Trophoblast cell (in vitro differentiated cells and primary cell): ENCODE measurements at regions not wholly inside any gene's neighbourhood (a gene's known extent, or its start where the extent isn't known, plus 50 kb on each side); places are given as distances from the start of the nearest gene placed in this dataset.

Experiments
- DNase-seq, 2 donors: peaks; one replicate each; pipeline ENCODE4 v3.0.0-alpha.2; 2016
- H2AFZ ChIP-seq: 2 replicates; pipeline ENCODE4 v1.6.1; 2013; ENCODE audit warnings: low read length, moderate library complexity, mild to moderate bottlenecking; ENCODE audit not compliant: insufficient read depth, poor library complexity
- H2AK5ac ChIP-seq: 2 replicates; pipeline ENCODE4 v1.6.1; 2013; ENCODE audit warnings: mild to moderate bottlenecking, low read length
- H2BK120ac ChIP-seq: 2 replicates; pipeline ENCODE4 v1.6.1; 2013; ENCODE audit warnings: low read length, mild to moderate bottlenecking, moderate library complexity; ENCODE audit not compliant: insufficient read depth, poor library complexity
- H2BK12ac ChIP-seq: 2 replicates; pipeline ENCODE4 v1.6.1; 2013; ENCODE audit warnings: mild to moderate bottlenecking, low read length, moderate library complexity
- H2BK5ac ChIP-seq: 2 replicates; pipeline ENCODE4 v1.6.1; 2013; ENCODE audit warnings: low read length, low read depth, moderate library complexity, mild to moderate bottlenecking; ENCODE audit not compliant: poor library complexity
- H3K14ac ChIP-seq: 2 replicates; pipeline ENCODE4 v1.6.1; 2013; ENCODE audit warnings: mild to moderate bottlenecking, low read length
- H3K18ac ChIP-seq: 2 replicates; pipeline ENCODE4 v1.6.1; 2013; ENCODE audit warnings: mild to moderate bottlenecking, low read length
- H3K23ac ChIP-seq: 2 replicates; pipeline ENCODE4 v1.6.1; 2013; ENCODE audit warnings: low read length
- H3K27ac ChIP-seq: 2 replicates; pipeline ENCODE4 v1.5.1; 2013; ENCODE audit warnings: low read depth, mild to moderate bottlenecking, inconsistent platforms, low read length, moderate library complexity
- H3K27me3 ChIP-seq: 2 replicates; pipeline ENCODE4 v1.6.1; 2013; ENCODE audit warnings: inconsistent platforms, mild to moderate bottlenecking, low read length, moderate library complexity; ENCODE audit not compliant: insufficient read depth
- H3K36me3 ChIP-seq, 2 experiments: 1 replicate in 1 of 2; 2 replicates in 1 of 2; pipeline ENCODE4 v1.6.1; 2013; ENCODE audit warnings: low read length in 2 of 2, mild to moderate bottlenecking in 2 of 2, moderate library complexity in 1 of 2; ENCODE audit not compliant: insufficient read depth in 2 of 2, control insufficient read depth in 1 of 2
- H3K4ac ChIP-seq: 2 replicates; pipeline ENCODE4 v1.6.1; 2013; ENCODE audit warnings: low read depth, mild to moderate bottlenecking, low read length, moderate library complexity
- H3K4me1 ChIP-seq, 2 experiments: 1 replicate in 1 of 2; 2 replicates in 1 of 2; pipeline ENCODE4 v1.6.1; 2013; ENCODE audit warnings: low read length in 2 of 2, mild to moderate bottlenecking in 2 of 2, moderate library complexity in 1 of 2; ENCODE audit not compliant: insufficient read depth in 2 of 2, control insufficient read depth in 1 of 2
- H3K4me2 ChIP-seq: 2 replicates; pipeline ENCODE4 v1.6.1; 2013; ENCODE audit warnings: inconsistent platforms, mild to moderate bottlenecking, low read length, moderate library complexity
- H3K4me3 ChIP-seq: 2 replicates; pipeline ENCODE4 v1.5.1; 2013; ENCODE audit warnings: mild to moderate bottlenecking, low read depth, low read length, inconsistent platforms
- H3K79me1 ChIP-seq: one replicate; pipeline ENCODE4 v1.6.1; 2013; ENCODE audit warnings: low read length
- H3K79me2 ChIP-seq: 2 replicates; pipeline ENCODE4 v1.6.1; 2013; ENCODE audit warnings: low read length, mild to moderate bottlenecking; ENCODE audit not compliant: control insufficient read depth, insufficient read depth, poor library complexity
- H3K9ac ChIP-seq: 2 replicates; pipeline ENCODE4 v1.6.1; 2013; ENCODE audit warnings: mild to moderate bottlenecking, low read length
- H3K9me3 ChIP-seq: 2 replicates; pipeline ENCODE4 v1.6.1; 2013; ENCODE audit warnings: low read depth, mild to moderate bottlenecking, control low read depth, inconsistent platforms, low read length; ENCODE audit not compliant: insufficient read depth
- H4K12ac ChIP-seq: 2 replicates; pipeline ENCODE4 v1.6.1; 2013; ENCODE audit warnings: low read depth, mild to moderate bottlenecking, low read length, moderate library complexity
- H4K8ac ChIP-seq: 2 replicates; pipeline ENCODE4 v1.6.1; 2013; ENCODE audit warnings: low read depth, mild to moderate bottlenecking, low read length, moderate library complexity
- H4K91ac ChIP-seq: one replicate; pipeline ENCODE4 v1.6.1; 2013; ENCODE audit warnings: low read depth, mild to moderate bottlenecking, low read length, moderate library complexity
- WGBS: extraction: QIAGEN DNeasy Blood & Tissue Kit; methylation state at CpG from one replicate; pipeline ENCODE4 v1.1.7; 2013; ENCODE audit warnings: missing lambda C conversion rate; ENCODE audit not compliant: insufficient read length, insufficient coverage; ENCODE audit errors: extremely low coverage; 5-methylcytosine and 5-hydroxymethylcytosine counted together

DNA sequence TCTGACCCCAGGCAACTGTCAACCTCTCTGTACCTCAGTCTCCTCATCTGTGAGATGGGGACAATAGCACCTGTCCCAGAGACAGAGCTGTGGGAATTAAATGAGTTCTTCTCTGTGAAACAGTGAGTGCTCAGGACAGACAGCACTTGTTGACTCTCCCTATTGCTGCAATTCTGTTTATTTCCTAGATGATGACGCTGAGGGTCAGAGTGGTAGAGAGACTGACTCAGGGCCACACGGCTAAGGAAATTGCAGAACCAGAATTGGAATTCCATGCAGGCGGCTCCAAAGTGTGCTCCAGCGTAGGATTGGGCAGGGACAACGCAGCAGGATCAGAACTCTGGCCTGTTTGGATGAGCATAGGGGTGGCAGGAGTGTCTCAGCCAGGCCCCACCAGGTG, 302.2 kb downstream of the C16orf95 start:
- Histone ChIP-seq H4K12ac (no peak overlapping the region), H3K27me3 (no peaks in the 10 kb centered on the region), H3K9me3 (peaks cover 3% of the 10 kb centered on the region), H2BK12ac (no peak overlapping the region), H4K8ac (no peak overlapping the region), H2BK5ac (no peak overlapping the region), H3K4me1 (no peaks in the 10 kb centered on the region), H3K23ac (no peak overlapping the region), H2BK120ac (no peak overlapping the region), H2AK5ac (no peak overlapping the region), H3K4me2 (no peak overlapping the region), H3K27ac (no peak overlapping the region), H3K36me3 (no peaks in the 10 kb centered on the region), H3K79me1 (no peaks in the 10 kb centered on the region), H3K79me2 (no peaks in the 10 kb centered on the region), H3K4me3 (peak overlapping the region; percentile 4), H4K91ac (no peak overlapping the region), H3K14ac (no peak overlapping the region), H3K18ac (no peak overlapping the region), H2AFZ (no peak overlapping the region), H3K9ac (no peak overlapping the region), H3K4ac (no peak overlapping the region)
- no CpG with 5 or more reads among the region's 5 CpGs for WGBS
- DNase-seq: no peak

DNA sequence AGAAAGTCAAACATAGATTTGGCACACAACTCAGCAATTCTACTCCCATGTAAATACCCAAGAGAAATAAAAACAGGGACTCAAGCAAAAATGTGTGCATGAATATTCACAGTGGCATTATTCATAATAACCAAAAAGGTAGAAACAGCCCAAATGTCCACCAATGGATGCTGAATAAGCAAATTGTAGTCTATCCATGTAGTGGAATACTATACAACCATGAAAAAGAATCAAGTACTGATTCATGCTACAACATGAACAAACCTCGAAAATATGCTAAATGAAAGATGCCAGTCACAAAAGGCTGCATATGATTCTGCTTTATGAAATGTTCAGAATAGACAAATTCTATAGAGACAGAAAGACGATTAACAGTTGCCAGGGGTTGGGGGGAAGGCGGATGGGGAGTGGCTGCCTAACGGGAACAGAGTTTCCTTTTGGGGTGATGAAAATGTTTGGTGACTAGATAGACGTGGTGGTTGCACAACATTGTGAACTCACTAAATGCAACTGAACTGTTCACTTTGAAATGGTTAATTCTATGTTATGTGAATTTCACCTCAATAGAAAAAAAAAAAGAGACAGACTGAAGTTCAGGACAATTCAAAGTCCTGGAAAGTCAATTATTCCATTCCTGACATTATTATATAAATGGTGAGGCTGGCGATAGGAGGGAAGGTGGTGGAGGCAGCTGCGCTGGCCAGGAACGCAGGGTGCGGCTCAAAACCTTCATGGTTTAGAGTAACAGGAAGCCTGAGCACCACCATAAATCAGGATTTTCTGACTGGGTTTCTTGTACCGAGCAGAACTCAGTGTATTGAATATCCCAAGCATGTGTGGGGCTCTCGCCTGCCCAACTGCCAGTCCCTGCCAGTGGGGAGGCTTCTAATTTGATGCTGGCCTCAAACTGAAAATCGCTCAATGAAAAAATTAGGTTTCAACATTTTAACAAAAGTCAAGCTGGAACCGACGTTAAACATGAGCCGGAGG, 300.9 kb downstream of the C16orf95 start:
- Histone ChIP-seq H3K79me2 (no peaks in the 10 kb centered on the region), H4K12ac (no peak overlapping the region), H3K79me1 (no peaks in the 10 kb centered on the region), H3K9me3 (peaks cover 3% of the 10 kb centered on the region), H3K14ac (no peak overlapping the region), H2BK12ac (no peak overlapping the region), H3K27ac (no peak overlapping the region), H2AK5ac (no peak overlapping the region), H3K23ac (no peak overlapping the region), H4K8ac (no peak overlapping the region), H2BK120ac (no peak overlapping the region), H3K27me3 (no peaks in the 10 kb centered on the region), H3K4me2 (no peak overlapping the region), H3K4me1 (no peaks in the 10 kb centered on the region), H3K18ac (no peak overlapping the region), H3K4ac (no peak overlapping the region), H3K36me3 (no peaks in the 10 kb centered on the region), H2AFZ (no peak overlapping the region), H2BK5ac (no peak overlapping the region), H3K4me3 (no peak overlapping the region), H3K9ac (no peak overlapping the region), H4K91ac (no peak overlapping the region)
- no peak for DNase-seq
- no CpG with 5 or more reads among the region's 15 CpGs for WGBS

DNA sequence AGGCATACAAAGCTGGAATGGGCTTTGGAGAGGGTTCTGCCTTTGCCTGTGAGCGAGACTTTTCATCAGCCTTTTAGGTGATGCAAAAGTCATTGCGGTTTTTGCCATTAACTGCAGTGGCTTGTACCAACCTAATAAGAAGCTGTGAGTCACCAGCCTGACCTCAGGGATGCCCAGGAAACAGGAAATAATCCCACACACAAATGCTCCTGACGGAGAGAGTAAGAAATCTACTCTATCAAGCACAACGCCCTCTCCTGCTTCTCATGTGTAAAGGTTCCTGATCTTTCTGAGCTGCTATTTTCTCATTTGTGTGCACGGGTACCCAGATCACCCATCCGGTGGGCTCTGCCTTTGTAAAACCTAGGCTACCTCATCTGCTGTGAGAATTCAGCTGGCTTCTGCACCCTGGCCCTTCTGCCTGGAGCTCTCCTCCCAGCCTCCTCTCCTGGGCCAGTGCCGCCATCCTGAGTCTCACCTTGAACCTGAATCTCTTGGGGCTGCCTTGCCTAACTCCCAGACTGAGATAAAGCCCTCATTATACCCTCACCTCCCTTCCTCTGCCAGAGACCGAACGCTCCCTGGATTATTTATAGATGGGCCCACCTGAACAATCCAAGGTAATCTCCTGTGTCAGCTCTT, 299.7 kb downstream of the C16orf95 start:
- Histone ChIP-seq H3K4me2 (no peak overlapping the region), H3K18ac (no peak overlapping the region), H3K36me3 (no peaks in the 10 kb centered on the region), H3K9me3 (peaks cover 3% of the 10 kb centered on the region), H2AFZ (no peak overlapping the region), H3K14ac (no peak overlapping the region), H3K9ac (no peak overlapping the region), H3K4me3 (no peak overlapping the region), H3K23ac (no peak overlapping the region), H2BK12ac (no peak overlapping the region), H3K4ac (no peak overlapping the region), H3K79me1 (no peaks in the 10 kb centered on the region), H3K4me1 (no peaks in the 10 kb centered on the region), H3K79me2 (no peaks in the 10 kb centered on the region), H4K91ac (no peak overlapping the region), H2AK5ac (no peak overlapping the region), H2BK120ac (no peak overlapping the region), H4K8ac (no peak overlapping the region), H2BK5ac (no peak overlapping the region), H3K27me3 (no peaks in the 10 kb centered on the region), H3K27ac (no peak overlapping the region), H4K12ac (no peak overlapping the region)
- DNase-seq: no peak
- no CpG with 5 or more reads among the region's 9 CpGs for WGBS

DNA sequence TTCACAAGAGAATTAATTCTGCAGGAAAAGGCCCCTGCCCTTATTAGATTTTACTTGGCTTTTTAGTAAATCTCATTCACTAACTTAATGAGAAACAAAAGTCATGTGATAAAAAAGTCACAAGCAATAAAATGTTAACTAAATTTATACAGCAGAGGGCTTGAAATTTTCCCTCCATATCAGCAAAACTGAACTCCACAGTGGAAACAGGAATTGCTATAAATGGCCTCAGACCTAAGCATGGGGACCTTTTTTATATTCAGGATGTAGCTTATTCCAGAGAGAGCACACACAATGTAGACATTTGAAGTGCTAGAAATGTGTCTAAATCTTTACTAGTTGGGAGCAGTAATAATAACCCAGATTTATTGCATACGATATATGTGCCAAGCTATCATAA, 291.5 kb downstream of the C16orf95 start:
- no CpG with 5 or more reads among the region's 1 CpG for WGBS
- H3K4me3 ChIP-seq: no peak overlapping the region

More for the DNA sequence above, 291.5 kb downstream of the C16orf95 start:
- Histone ChIP-seq H2BK12ac (no peak overlapping the region), H2AK5ac (no peak overlapping the region), H4K12ac (no peak overlapping the region), H2BK120ac (no peak overlapping the region), H4K91ac (no peak overlapping the region), H3K79me1 (no peaks in the 10 kb centered on the region), H3K18ac (no peak overlapping the region), H3K4me1 (no peaks in the 10 kb centered on the region), H3K27ac (no peak overlapping the region), H3K9ac (no peak overlapping the region), H3K4ac (no peak overlapping the region), H3K14ac (no peak overlapping the region), H3K79me2 (no peaks in the 10 kb centered on the region), H2AFZ (no peak overlapping the region), H3K9me3 (peaks cover 2% of the 10 kb centered on the region), H3K4me2 (no peak overlapping the region), H2BK5ac (no peak overlapping the region), H4K8ac (no peak overlapping the region), H3K27me3 (no peaks in the 10 kb centered on the region), H3K23ac (no peak overlapping the region), H3K36me3 (no peaks in the 10 kb centered on the region)
- no peak for DNase-seq
